GM12878 (cell line): ENCODE measurements at regions not wholly inside any gene's neighbourhood (a gene's known extent, or its start where the extent isn't known, plus 50 kb on each side); places are given as distances from the start of the nearest gene placed in this dataset.

Experiments used
- ATAC-seq: fragments of 200-7000 bp; cut with Tn5 transposase; 3 replicates; pipeline ENCODE4 v1.9.1; 2020; ENCODE audit warnings: mild to moderate bottlenecking, moderate library complexity
- BruUV-seq: library from RNA; stranded (reverse); fragments of 400-500 nt; replicated peaks from 2 replicates; lab custom pipeline; 2021; lab: Mats Ljungman, UMichigan
- CTCF ChIA-PET: fragments of 300-600 bp; sonication (Branson Sonifier 250); formaldehyde crosslinking; extraction: SDS; loops from one replicate; lab custom pipeline; 2021; ENCODE audit warnings: inconsistent platforms; lab: Yijun Ruan, JAX
- POLR2A ChIA-PET: fragments of 350-600 bp; formaldehyde crosslinking; extraction: SDS; loops from one replicate; lab custom pipeline; 2021; ENCODE audit warnings: inconsistent platforms; lab: Charles Lee
- RAD21 ChIA-PET: fragments of 300-600 bp; sonication (Branson Sonifier 250); formaldehyde crosslinking; loops from one replicate; lab custom pipeline; 2023; ENCODE audit warnings: antibody characterized with exemption; ENCODE audit not compliant: unreplicated experiment; lab: Charles Lee
- SMC1A ChIA-PET: fragments of 300-600 bp; sonication (Branson Sonifier 250); formaldehyde crosslinking; loops from one replicate; lab custom pipeline; 2023; ENCODE audit not compliant: unreplicated experiment, uncharacterized antibody; lab: Charles Lee
- DNase-seq: peaks from one replicate; pipeline ENCODE4 v3.0.0-alpha.2; 2011; ENCODE audit warnings: low read depth, low spot score
- FAIRE-seq: peaks from 3 replicates; lab custom pipeline; 2011; peaks lifted over from hg19 to GRCh38; lab: Jason Lieb, UNC
- H2AFZ ChIP-seq: 2 replicates; pipeline ENCODE4 v1.6.0; 2011; ENCODE audit warnings: low read depth, low read length, control low read depth; ENCODE audit not compliant: control insufficient read depth
- H3K27ac ChIP-seq: 2 replicates; pipeline ENCODE4 v1.5.1; 2011; ENCODE audit warnings: control low read depth; ENCODE audit not compliant: control insufficient read depth, insufficient read depth
- H3K27me3 ChIP-seq, 2 experiments: replicated peaks in 1 of 2; 2 replicates each; pipeline versions ENCODE4 v1.6.0 to v1.6.1; 2011; ENCODE audit warnings: low read length in 1 of 2; ENCODE audit not compliant: control insufficient read depth in 2 of 2, insufficient read depth in 2 of 2
- H3K36me3 ChIP-seq, 2 experiments: 2 replicates each; pipeline ENCODE4 v1.5.1; 2011; ENCODE audit warnings: low read length in 1 of 2; ENCODE audit not compliant: control insufficient read depth in 2 of 2, insufficient read depth in 2 of 2
- H3K4me1 ChIP-seq: 2 replicates; pipeline ENCODE4 v1.6.1; 2011; ENCODE audit warnings: mild to moderate bottlenecking, low read length, moderate library complexity, mixed read lengths; ENCODE audit not compliant: control insufficient read depth, insufficient read depth
- H3K4me2 ChIP-seq: 2 replicates; pipeline ENCODE4 v1.6.0; 2011; ENCODE audit warnings: control low read depth; ENCODE audit not compliant: control insufficient read depth, insufficient read depth
- H3K4me3 ChIP-seq: fragments of 200-600 bp; sonication (generic); 2 replicates; pipeline ENCODE4 v1.5.1; 2016
- H3K79me2 ChIP-seq: 2 replicates; pipeline ENCODE4 v1.6.0; 2011; ENCODE audit warnings: low read length; ENCODE audit not compliant: control insufficient read depth, insufficient read depth
- H3K9ac ChIP-seq: 2 replicates; pipeline ENCODE4 v1.8.0; 2011; ENCODE audit warnings: low read length, control low read depth, mixed read lengths; ENCODE audit not compliant: control insufficient read depth, insufficient read depth
- H3K9me3 ChIP-seq: replicated peaks from 3 replicates; pipeline ENCODE4 v1.5.1; 2011; ENCODE audit warnings: mild to moderate bottlenecking, low read length; ENCODE audit not compliant: control insufficient read depth, insufficient read depth
- H4K20me1 ChIP-seq: 2 replicates; pipeline ENCODE4 v1.6.0; 2011; ENCODE audit not compliant: control insufficient read depth, insufficient read depth
- CBX3 ChIP-seq: fragments of 200-600 bp; sonication (generic); IDR thresholded peaks from 2 replicates; pipeline ENCODE4 v1.6.1; 2016; ENCODE audit warnings: low read depth, borderline replicate concordance
- ETV6 ChIP-seq, 2 experiments: fragments of 450-650 bp in 1 of 2; IDR thresholded peaks in 1 of 2; conservative IDR thresholded peaks in 1 of 2; 2 replicates each; pipeline ENCODE4 v1.6.1; 2014; ENCODE audit warnings: antibody characterized with exemption in 1 of 2, borderline replicate concordance in 1 of 2, low read depth in 1 of 2, mild to moderate bottlenecking in 1 of 2, moderate library complexity in 1 of 2
- HDAC2 ChIP-seq: fragments of 200-600 bp; sonication (generic); IDR thresholded peaks from 2 replicates; pipeline ENCODE4 v1.6.1; 2017
- KAT2A ChIP-seq: conservative IDR thresholded peaks from 2 replicates; pipeline ENCODE4 v1.6.1; 2011; ENCODE audit warnings: low read depth, low read length; ENCODE audit not compliant: control insufficient read depth
- MEF2A ChIP-seq: IDR thresholded peaks from 2 replicates; pipeline ENCODE4 v1.6.1; 2011; ENCODE audit warnings: low read depth, mild to moderate bottlenecking, low read length, moderate library complexity; ENCODE audit not compliant: insufficient read depth
- NFXL1 ChIP-seq: fragments of 450-650 bp; IDR thresholded peaks from 2 replicates; pipeline ENCODE4 v1.6.1; 2017; ENCODE audit warnings: antibody characterized with exemption, mild to moderate bottlenecking, borderline replicate concordance
- PAX5 ChIP-seq: IDR thresholded peaks from 2 replicates; pipeline ENCODE4 v1.6.1; 2011; ENCODE audit warnings: low read depth, low read length, borderline replicate concordance
- SMARCA5 ChIP-seq: fragments of 450-650 bp; IDR thresholded peaks from 2 replicates; pipeline ENCODE4 v1.6.1; 2017; ENCODE audit warnings: mild to moderate bottlenecking
- STAT1 ChIP-seq: fragments of 450-650 bp; conservative IDR thresholded peaks from 2 replicates; pipeline ENCODE4 v1.6.1; 2014; ENCODE audit warnings: antibody characterized with exemption, mild to moderate bottlenecking
- TAF1 ChIP-seq: IDR thresholded peaks from 2 replicates; pipeline ENCODE4 v1.6.1; 2011; ENCODE audit warnings: mild to moderate bottlenecking, low read depth, low read length, borderline replicate concordance
- WGBS: methylation state at CpG from one replicate; pipeline ENCODE4 v1.1.6; 2016; ENCODE audit warnings: low lambda C conversion rate; ENCODE audit not compliant: insufficient replicate concordance, insufficient coverage; ENCODE audit errors: missing lambda C conversion rate; 5-methylcytosine and 5-hydroxymethylcytosine counted together
- in situ Hi-C: fragments of 300-500 bp; cut with MboI; formaldehyde crosslinking; loops from 9 replicates; pipeline ENCODE4 v1.14.3; 2018; ENCODE audit warnings: mixed read lengths
- intact Hi-C: fragments of 100-400 bp; cut with micrococcal nuclease; formaldehyde crosslinking; loops from one replicate; pipeline ENCODE4 v1.14.2; 2022; ENCODE audit not compliant: unreplicated experiment
- TF ChIP-seq, protein P1 (sequence below): IDR thresholded peaks from 2 replicates; pipeline ENCODE4 v1.6.1; 2012; ENCODE audit warnings: low read depth, low read length, improper control_type of control experiment
- TF ChIP-seq, protein P2 (sequence below), 3 experiments: IDR thresholded peaks in 2 of 3; conservative IDR thresholded peaks in 1 of 3; 2 replicates each; pipeline ENCODE4 v1.5.1; 2011; ENCODE audit warnings: low read depth in 3 of 3, low read length in 3 of 3, mild to moderate bottlenecking in 3 of 3, control low read depth in 2 of 3, moderate library complexity in 2 of 3, inconsistent platforms in 1 of 3, mixed read lengths in 1 of 3; ENCODE audit not compliant: control insufficient read depth in 2 of 3, insufficient read depth in 1 of 3; ENCODE audit errors: extremely low read depth in 1 of 3

DNA sequence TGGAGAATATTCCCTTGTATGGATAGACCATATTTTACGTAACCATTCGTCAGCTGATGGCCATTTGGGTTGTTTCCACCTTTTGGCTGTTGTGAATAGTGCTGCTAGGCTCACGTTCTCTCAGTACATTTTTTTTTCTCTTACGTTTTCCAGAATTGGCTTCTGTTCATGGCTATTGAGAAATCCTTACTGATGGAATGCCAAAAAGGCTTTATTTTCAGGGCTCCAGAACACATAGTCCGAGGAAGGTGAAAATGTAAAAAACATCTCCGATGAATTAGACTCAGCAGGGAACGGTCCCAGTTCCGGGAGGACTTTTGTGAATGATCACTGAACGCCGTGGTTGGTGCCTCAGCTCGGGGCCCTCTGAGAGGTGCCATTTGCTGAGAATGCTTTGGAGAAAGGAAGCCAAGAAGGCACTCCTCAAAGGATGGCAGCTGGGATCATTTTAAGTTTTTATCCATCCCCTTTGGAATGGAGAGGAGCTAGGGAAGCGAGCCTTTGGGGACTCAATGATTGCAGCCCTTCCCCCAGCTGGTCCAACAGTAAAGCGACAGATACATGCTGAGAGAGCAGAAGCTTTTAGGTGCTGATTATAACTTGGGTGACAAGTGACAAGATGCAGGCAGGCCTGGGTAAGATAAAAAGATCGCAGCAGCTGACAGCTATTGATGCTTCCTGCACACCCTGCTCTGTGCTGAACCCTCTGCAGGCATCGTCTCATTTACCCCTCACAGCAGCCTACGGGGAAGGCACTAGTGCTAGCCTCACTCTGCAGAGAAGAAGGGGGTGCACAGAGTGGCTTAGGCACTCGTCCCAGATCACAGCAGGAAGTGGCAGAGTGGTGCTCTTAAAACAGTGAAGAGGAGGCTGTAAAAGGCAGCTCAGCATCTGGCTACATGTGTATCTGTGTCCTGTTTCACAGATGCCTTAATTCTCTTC, 133.4 kb upstream of the KCNG1 start (continued):
- TF ChIP-seq CBX3: no peak
- no peak for TF ChIP-seq SMARCA5
- no peak for TF ChIP-seq STAT1
- no peak for TF ChIP-seq PAX5
- no peak for TF ChIP-seq HDAC2

GRCh38 chr20:51154708-51155690, 132.1 kb upstream of the KCNG1 start:
- Histone ChIP-seq H3K4me2 (no peak overlapping the region), H2AFZ (no peak overlapping the region), H3K9ac (no peak overlapping the region), H4K20me1 (no peaks in the 10 kb centered on the region), H3K4me1 (no peaks in the 10 kb centered on the region), H3K27me3 (peaks cover 0 to 5% of the 10 kb centered on the region in 2 experiments; a peak in 2 of 4 replicates), H3K36me3 (no peaks in the 10 kb centered on the region), H3K4me3 (no peak overlapping the region), H3K79me2 (no peaks in the 10 kb centered on the region), H3K9me3 (no peaks in the 10 kb centered on the region), H3K27ac (no peak overlapping the region)
- in situ Hi-C loops (no loop called here), intact Hi-C loops (no loop called here)
- ChIA-PET SMC1A (no interaction called here), POLR2A (no interaction called here), RAD21 (no interaction called here), CTCF (no interaction called here)
- FAIRE-seq (no peak), DNase-seq (no peak), ATAC-seq (no peak)
- no TSS peak for BruUV-seq
- WGBS: 26% methylated on average over 19 of the region's 19 CpGs
- TF ChIP-seq KAT2A (no peak), MEF2A (no peak), NFXL1 (no peak), TAF1 (no peak), ETV6 (conservative IDR thresholded peaks at IDR 0.05 in 1 of 2, IDR thresholded peaks at IDR 0.05 in 1 of 2; ENCODE audit: borderline replicate concordance in 1 of 2, low read depth in 1 of 2) (no peak)
- TF ChIP-seq, protein P1, sequence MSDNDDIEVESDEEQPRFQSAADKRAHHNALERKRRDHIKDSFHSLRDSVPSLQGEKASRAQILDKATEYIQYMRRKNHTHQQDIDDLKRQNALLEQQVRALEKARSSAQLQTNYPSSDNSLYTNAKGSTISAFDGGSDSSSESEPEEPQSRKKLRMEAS: no peak
- TF ChIP-seq, protein P2, sequence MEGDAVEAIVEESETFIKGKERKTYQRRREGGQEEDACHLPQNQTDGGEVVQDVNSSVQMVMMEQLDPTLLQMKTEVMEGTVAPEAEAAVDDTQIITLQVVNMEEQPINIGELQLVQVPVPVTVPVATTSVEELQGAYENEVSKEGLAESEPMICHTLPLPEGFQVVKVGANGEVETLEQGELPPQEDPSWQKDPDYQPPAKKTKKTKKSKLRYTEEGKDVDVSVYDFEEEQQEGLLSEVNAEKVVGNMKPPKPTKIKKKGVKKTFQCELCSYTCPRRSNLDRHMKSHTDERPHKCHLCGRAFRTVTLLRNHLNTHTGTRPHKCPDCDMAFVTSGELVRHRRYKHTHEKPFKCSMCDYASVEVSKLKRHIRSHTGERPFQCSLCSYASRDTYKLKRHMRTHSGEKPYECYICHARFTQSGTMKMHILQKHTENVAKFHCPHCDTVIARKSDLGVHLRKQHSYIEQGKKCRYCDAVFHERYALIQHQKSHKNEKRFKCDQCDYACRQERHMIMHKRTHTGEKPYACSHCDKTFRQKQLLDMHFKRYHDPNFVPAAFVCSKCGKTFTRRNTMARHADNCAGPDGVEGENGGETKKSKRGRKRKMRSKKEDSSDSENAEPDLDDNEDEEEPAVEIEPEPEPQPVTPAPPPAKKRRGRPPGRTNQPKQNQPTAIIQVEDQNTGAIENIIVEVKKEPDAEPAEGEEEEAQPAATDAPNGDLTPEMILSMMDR (IDR thresholded peaks at IDR 0.05 in 2 of 3, conservative IDR thresholded peaks at IDR 0.05 in 1 of 3; ENCODE audit: control insufficient read depth in 2 of 3, extremely low read depth in 1 of 3, insufficient read depth in 1 of 3, low read depth in 3 of 3, low read length in 3 of 3): no peak
